Tibial nerve (tissue), 3 donors: ENCODE measurements at regions not wholly inside any gene's neighbourhood (a gene's known extent, or its start where the extent isn't known, plus 50 kb on each side); places are given as distances from the start of the nearest gene placed in this dataset.

Source experiments
- CTCF ChIP-seq, 5 experiments: fragments of 200-600 bp in 3 of 5; fragments of 450-650 bp in 2 of 5; sonication (generic) in 3 of 5; IDR thresholded peaks; one replicate each; pipeline ENCODE4 v1.5.1; 2016 to 2019; ENCODE audit warnings: antibody characterized with exemption in 5 of 5, mild to moderate bottlenecking in 3 of 5, moderate library complexity in 2 of 5
- POLR2A ChIP-seq, 2 donors: fragments of 450-650 bp; IDR thresholded peaks; one replicate each; pipeline ENCODE4 v1.6.1; 2017; ENCODE audit warnings: antibody characterized with exemption in 2 of 2, mild to moderate bottlenecking in 2 of 2, moderate library complexity in 2 of 2

GRCh38 chr2:142615876-142616275 lies 261.6 kb upstream of the KYNU start:
- TF ChIP-seq CTCF (IDR thresholded peaks at IDR 0.05) (no peak), POLR2A (IDR thresholded peaks at IDR 0.05) (no peak)
